ENCODE measurements at regions not wholly inside any gene's neighbourhood (a gene's known extent, or its start where the extent isn't known, plus 50 kb on each side); places are given as distances from the start of the nearest gene placed in this dataset.
"Not testable (repeated sequence)": the region's sequence is repeated elsewhere in the genome, so short reads cannot be mapped to it uniquely, and the experiment has no call there.

- DNase-seq (ENCODE audit: low read depth), result no peak
These were observed 1055.3 kb downstream of the REEP3 start for GRCh38 chr10:64576497-64576896.

- DNase-seq (ENCODE audit: low read depth), result not testable (repeated sequence)
These were observed 1057.6 kb downstream of the REEP3 start for GRCh38 chr10:64578757-64579156.

GRCh38 chr10:64586934-64587503 lies 1065.8 kb downstream of the REEP3 start:
- no peak for DNase-seq (ENCODE audit: low read depth)

GRCh38 chr10:64594072-64594471 lies 1072.9 kb downstream of the REEP3 start:
- no peak for DNase-seq (ENCODE audit: low read depth)

GRCh38 chr10:64598600-64598999 lies 1077.4 kb downstream of the REEP3 start:
- DNase-seq (ENCODE audit: low read depth), result no peak

GRCh38 chr10:64601298-64601697 lies 1080.1 kb downstream of the REEP3 start:
- DNase-seq (ENCODE audit: low read depth), result no peak

GRCh38 chr10:64617085-64617484 lies 1095.9 kb downstream of the REEP3 start:
- no peak for DNase-seq (ENCODE audit: low read depth)

GRCh38 chr10:64619102-64619501 lies 1097.9 kb downstream of the REEP3 start:
- no peak for DNase-seq (ENCODE audit: low read depth)

GRCh38 chr10:64626924-64627323 lies 1105.7 kb downstream of the REEP3 start:
- no peak for DNase-seq (ENCODE audit: low read depth)

- DNase-seq (ENCODE audit: low read depth), result no peak
These were observed 1109.3 kb downstream of the REEP3 start for GRCh38 chr10:64630534-64630933.

- no peak for DNase-seq (ENCODE audit: low read depth)
These were observed 1114.7 kb downstream of the REEP3 start for GRCh38 chr10:64635906-64636305.

- DNase-seq (ENCODE audit: low read depth), result peak; percentile 0
These were observed 1115.3 kb downstream of the REEP3 start for GRCh38 chr10:64636461-64636860.

GRCh38 chr10:64637939-64638338 lies 1116.7 kb downstream of the REEP3 start:
- no peak for DNase-seq (ENCODE audit: low read depth)

- DNase-seq (ENCODE audit: low read depth), result no peak
These were observed 1127.7 kb downstream of the REEP3 start for GRCh38 chr10:64648915-64649314.

- no peak for DNase-seq (ENCODE audit: low read depth)
These were observed 1137.3 kb downstream of the REEP3 start for GRCh38 chr10:64658528-64658927.

- DNase-seq (ENCODE audit: low read depth), result no peak
These were observed 1138.1 kb downstream of the REEP3 start for GRCh38 chr10:64659311-64659710.

GRCh38 chr10:64682043-64682442 lies 1160.8 kb downstream of the REEP3 start:
- no peak for DNase-seq (ENCODE audit: low read depth)

GRCh38 chr10:64690194-64690593 lies 1169.0 kb downstream of the REEP3 start:
- no peak for DNase-seq (ENCODE audit: low read depth)

GRCh38 chr10:64699244-64699643 lies 1178.0 kb downstream of the REEP3 start:
- no peak for DNase-seq (ENCODE audit: low read depth)

- DNase-seq (ENCODE audit: low read depth), result not testable (repeated sequence)
These were observed 1180.9 kb downstream of the REEP3 start for GRCh38 chr10:64702086-64702485.

GRCh38 chr10:64708884-64709681 lies 1187.9 kb downstream of the REEP3 start:
- no peak for DNase-seq (ENCODE audit: low read depth)

GRCh38 chr10:64726466-64726865 lies 1205.3 kb downstream of the REEP3 start:
- no peak for DNase-seq (ENCODE audit: low read depth)

- no peak for DNase-seq (ENCODE audit: low read depth)
These were observed 1209.8 kb downstream of the REEP3 start for GRCh38 chr10:64731016-64731415.

Measured in RPMI7951 (cell line).